Karpas-422 (cell line): ENCODE measurements at regions not wholly inside any gene's neighbourhood (a gene's known extent, or its start where the extent isn't known, plus 50 kb on each side); places are given as distances from the start of the nearest gene placed in this dataset.

Source experiments
- DNase-seq: peaks from one replicate; pipeline ENCODE4 v3.0.0-alpha.2; 2015
- H2AFZ ChIP-seq: fragments of 200-600 bp; sonication (generic); 2 replicates; pipeline ENCODE4 v1.6.1; 2014; ENCODE audit warnings: antibody characterized with exemption, low read length, mixed read lengths
- H3K27ac ChIP-seq: fragments of 200-600 bp; sonication (generic); 2 replicates; pipeline ENCODE4 v1.5.1; 2014; ENCODE audit warnings: mild to moderate bottlenecking, low read length, moderate library complexity
- H3K27me3 ChIP-seq: fragments of 200-600 bp; sonication (generic); 2 replicates; pipeline ENCODE4 v1.6.1; 2014; ENCODE audit warnings: low read length, mixed read lengths
- H3K36me3 ChIP-seq: fragments of 200-600 bp; sonication (generic); 2 replicates; pipeline ENCODE4 v1.6.1; 2014; ENCODE audit warnings: low read length, mixed read lengths; ENCODE audit not compliant: insufficient read depth
- H3K4me1 ChIP-seq: fragments of 200-600 bp; sonication (generic); 2 replicates; pipeline ENCODE4 v1.6.1; 2014; ENCODE audit warnings: mild to moderate bottlenecking, low read length, mixed read lengths
- H3K4me2 ChIP-seq: fragments of 200-600 bp; sonication (generic); 2 replicates; pipeline ENCODE4 v1.6.1; 2014; ENCODE audit warnings: low read length, low read depth, mild to moderate bottlenecking; ENCODE audit not compliant: poor library complexity, severe bottlenecking
- H3K4me3 ChIP-seq: fragments of 200-600 bp; sonication (generic); 2 replicates; pipeline ENCODE4 v1.5.1; 2014; ENCODE audit warnings: mild to moderate bottlenecking, antibody characterized with exemption, low read length, mixed read lengths
- H3K79me2 ChIP-seq: fragments of 200-600 bp; sonication (generic); 2 replicates; pipeline ENCODE4 v1.6.1; 2014; ENCODE audit warnings: mild to moderate bottlenecking, low read length, mixed read lengths
- H3K9ac ChIP-seq: fragments of 200-600 bp; sonication (generic); 2 replicates; pipeline ENCODE4 v1.6.0; 2014; ENCODE audit warnings: low read length
- H3K9me2 ChIP-seq: fragments of 200-600 bp; sonication (generic), shearing (Covaris generic); replicated peaks from 2 replicates; pipeline ENCODE4 v1.6.0; 2014; ENCODE audit warnings: mild to moderate bottlenecking, low read length, moderate library complexity; ENCODE audit not compliant: insufficient read depth
- H3K9me3 ChIP-seq: fragments of 300-700, 200-600 bp; sonication (generic); 2 replicates; pipeline ENCODE4 v1.6.1; 2014; ENCODE audit warnings: low read length, mixed read lengths
- H4K20me1 ChIP-seq: fragments of 200-600 bp; sonication (generic); 2 replicates; pipeline ENCODE4 v1.6.1; 2014; ENCODE audit warnings: mild to moderate bottlenecking, antibody characterized with exemption, low read length, low read depth; ENCODE audit not compliant: insufficient read depth

DNA sequence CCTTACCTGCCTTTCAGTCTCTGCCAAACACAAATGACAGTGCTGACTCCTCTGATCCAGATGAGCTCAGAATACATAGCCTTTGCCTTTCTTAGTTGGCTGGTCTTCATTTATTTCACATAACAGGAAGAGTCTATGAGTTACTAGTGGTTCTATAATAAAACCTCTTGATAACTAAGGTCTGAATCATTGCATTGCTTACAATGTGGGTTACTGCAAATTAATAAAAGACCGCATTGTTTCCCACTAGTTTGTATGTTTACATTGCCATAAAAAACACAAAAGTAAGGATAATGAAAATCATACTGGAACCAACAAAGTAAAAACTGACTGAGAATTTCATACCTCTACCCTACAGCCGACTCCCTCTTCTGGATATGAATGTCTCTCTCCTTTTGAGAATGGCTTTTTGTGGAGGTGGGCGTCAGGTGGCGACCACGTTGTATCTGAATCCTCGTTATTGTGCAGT, 62.0 kb upstream of the AKR1E2 start:
- Histone ChIP-seq H3K79me2 (no peaks in the 10 kb centered on the region), H3K4me2 (no peak overlapping the region), H4K20me1 (no peaks in the 10 kb centered on the region), H3K9me3 (no peaks in the 10 kb centered on the region), H3K9me2 (no peaks in the 10 kb centered on the region), H3K4me1 (no peaks in the 10 kb centered on the region), H3K9ac (no peak overlapping the region), H2AFZ (no peak overlapping the region), H3K27ac (no peak overlapping the region), H3K4me3 (no peak overlapping the region), H3K27me3 (no peaks in the 10 kb centered on the region), H3K36me3 (no peaks in the 10 kb centered on the region)
- no peak for DNase-seq

DNA sequence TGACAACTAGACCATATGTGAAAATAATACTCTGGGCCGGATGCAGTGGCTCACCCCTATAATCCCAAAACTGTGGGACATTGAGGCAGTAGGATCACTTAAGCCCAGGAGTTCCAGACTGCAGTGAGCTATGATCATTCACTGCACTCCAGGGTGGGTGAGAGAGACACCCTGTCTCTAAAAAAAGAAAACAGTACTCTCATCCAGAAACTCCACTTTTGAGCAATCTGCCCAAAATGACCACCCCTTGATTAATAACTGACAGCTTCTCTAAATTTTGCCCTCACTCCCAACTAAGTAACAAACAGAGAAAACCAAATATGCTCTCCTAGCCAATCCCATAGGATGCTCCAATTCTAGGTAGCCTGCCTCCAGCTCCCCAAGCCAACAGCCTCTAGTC, 62.5 kb upstream of the AKR1E2 start:
- no peak overlapping the region for H2AFZ ChIP-seq
- no peak for DNase-seq
- no peaks in the 10 kb centered on the region for H4K20me1 ChIP-seq
- no peaks in the 10 kb centered on the region for H3K79me2 ChIP-seq
- no peaks in the 10 kb centered on the region for H3K36me3 ChIP-seq
- no peak overlapping the region for H3K4me3 ChIP-seq
- no peak overlapping the region for H3K27ac ChIP-seq
- H3K9me2 ChIP-seq = no peaks in the 10 kb centered on the region
- H3K4me2 ChIP-seq = no peak overlapping the region
- no peak overlapping the region for H3K9ac ChIP-seq
- no peaks in the 10 kb centered on the region for H3K27me3 ChIP-seq
- H3K4me1 ChIP-seq = no peaks in the 10 kb centered on the region
- no peaks in the 10 kb centered on the region for H3K9me3 ChIP-seq

- no peaks in the 10 kb centered on the region for H3K9me3 ChIP-seq
- no peak overlapping the region for H3K27ac ChIP-seq
- H3K79me2 ChIP-seq = no peaks in the 10 kb centered on the region
- no peaks in the 10 kb centered on the region for H3K27me3 ChIP-seq
- no peaks in the 10 kb centered on the region for H4K20me1 ChIP-seq
- no peak overlapping the region for H3K4me2 ChIP-seq
- no peak overlapping the region for H3K9ac ChIP-seq
- DNase-seq = no peak
- no peaks in the 10 kb centered on the region for H3K4me1 ChIP-seq
- H3K4me3 ChIP-seq = no peak overlapping the region
- no peak overlapping the region for H2AFZ ChIP-seq
- H3K36me3 ChIP-seq = no peaks in the 10 kb centered on the region
- H3K9me2 ChIP-seq = no peaks in the 10 kb centered on the region
These were observed 67.8 kb upstream of the AKR1E2 start for GRCh38 chr10:4758256-4758655.

DNA sequence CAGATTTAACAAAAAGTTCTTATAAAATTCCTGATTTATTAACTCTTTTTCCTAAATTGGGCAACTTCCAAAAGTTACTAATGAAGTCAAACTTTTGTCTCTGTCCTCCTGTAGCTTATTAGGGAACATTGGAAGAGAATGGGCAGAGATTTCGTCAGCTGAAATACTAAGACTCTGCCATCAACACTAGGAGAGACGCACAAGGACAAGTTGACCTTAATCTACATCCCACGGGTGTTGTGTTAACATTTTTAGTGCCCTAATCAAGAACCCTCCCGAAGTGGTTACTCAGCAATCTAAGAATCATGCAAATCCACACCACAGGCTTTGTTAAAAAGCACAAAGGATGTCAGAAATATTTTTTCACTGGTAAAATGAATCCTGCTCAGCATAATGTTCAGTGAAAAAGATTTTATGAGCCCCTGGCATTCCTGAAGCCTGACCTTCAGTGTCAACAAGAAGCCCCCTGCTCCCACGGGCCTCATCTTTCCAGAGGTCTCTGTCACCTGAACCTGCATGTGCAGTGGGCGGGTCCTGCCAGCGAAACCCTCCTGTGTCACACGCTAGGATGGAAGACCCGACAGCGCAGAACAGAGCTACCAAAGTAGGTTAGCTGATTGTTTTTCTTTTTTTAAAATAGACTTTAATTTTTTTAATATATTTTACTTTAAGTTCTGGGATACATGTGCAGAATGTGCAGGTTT, 70.6 kb upstream of the AKR1E2 start:
- DNase-seq = no peak
- Histone ChIP-seq H3K9me2 (no peaks in the 10 kb centered on the region), H3K4me2 (no peak overlapping the region), H3K4me3 (no peak overlapping the region), H3K36me3 (no peaks in the 10 kb centered on the region), H3K27me3 (no peaks in the 10 kb centered on the region), H3K27ac (no peak overlapping the region), H3K4me1 (no peaks in the 10 kb centered on the region), H4K20me1 (no peaks in the 10 kb centered on the region), H3K9me3 (no peaks in the 10 kb centered on the region), H2AFZ (no peak overlapping the region), H3K79me2 (no peaks in the 10 kb centered on the region), H3K9ac (no peak overlapping the region)

DNA sequence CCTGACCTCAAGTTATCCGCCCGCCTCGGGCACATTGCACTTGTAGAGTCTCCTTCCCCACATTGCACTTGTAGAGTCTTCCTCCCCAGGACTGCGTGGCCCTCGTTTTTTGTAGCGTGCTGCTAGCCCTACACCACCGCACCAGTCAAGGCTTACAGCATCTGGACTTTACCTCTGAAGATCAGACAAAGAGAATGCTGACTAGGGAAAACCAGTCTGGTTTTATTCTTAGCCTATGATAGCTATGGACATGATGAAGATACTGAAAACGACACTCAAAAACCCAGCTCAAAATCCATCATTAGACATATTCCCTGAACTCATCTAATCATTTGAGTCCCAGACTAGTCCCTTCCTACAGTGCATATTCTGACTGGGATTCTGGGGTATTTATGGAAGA, 71.9 kb upstream of the AKR1E2 start:
- Histone ChIP-seq H3K9me3 (no peaks in the 10 kb centered on the region), H2AFZ (no peak overlapping the region), H3K27me3 (no peaks in the 10 kb centered on the region), H3K79me2 (no peaks in the 10 kb centered on the region), H3K4me3 (no peak overlapping the region), H3K27ac (no peak overlapping the region), H3K4me2 (no peak overlapping the region), H3K9ac (no peak overlapping the region), H3K9me2 (no peaks in the 10 kb centered on the region), H3K4me1 (no peaks in the 10 kb centered on the region), H4K20me1 (no peaks in the 10 kb centered on the region), H3K36me3 (no peaks in the 10 kb centered on the region)
- DNase-seq = no peak

GRCh38 chr10:4751211-4751610, 74.8 kb upstream of the AKR1E2 start:
- H3K9me2 ChIP-seq = no peaks in the 10 kb centered on the region
- no peaks in the 10 kb centered on the region for H4K20me1 ChIP-seq
- H3K27ac ChIP-seq = no peak overlapping the region
- no peaks in the 10 kb centered on the region for H3K79me2 ChIP-seq
- no peak overlapping the region for H3K9ac ChIP-seq
- no peaks in the 10 kb centered on the region for H3K27me3 ChIP-seq
- no peaks in the 10 kb centered on the region for H3K4me1 ChIP-seq
- H3K9me3 ChIP-seq = no peaks in the 10 kb centered on the region
- H3K4me2 ChIP-seq = no peak overlapping the region
- no peak overlapping the region for H3K4me3 ChIP-seq
- H3K36me3 ChIP-seq = no peaks in the 10 kb centered on the region
- no peak overlapping the region for H2AFZ ChIP-seq
- DNase-seq = no peak

DNA sequence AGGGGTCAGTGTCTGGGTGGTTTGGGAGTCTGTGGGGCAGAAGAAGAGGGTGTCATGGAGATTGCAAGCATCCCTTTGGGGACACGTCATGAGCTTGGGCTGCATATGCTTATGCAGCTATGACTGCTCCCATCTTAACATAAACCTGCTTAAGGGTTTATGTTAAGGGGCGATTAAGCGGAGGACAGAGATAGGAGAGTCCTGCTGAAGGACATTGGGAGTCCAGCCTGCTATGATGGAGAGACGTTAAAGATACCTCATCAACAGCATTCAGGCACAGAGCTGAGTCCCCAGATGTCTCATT, 76.8 kb upstream of the AKR1E2 start:
- Histone ChIP-seq H3K9me2 (no peaks in the 10 kb centered on the region), H3K4me1 (no peaks in the 10 kb centered on the region), H3K27ac (no peak overlapping the region), H3K4me2 (no peak overlapping the region), H3K9ac (no peak overlapping the region), H2AFZ (no peak overlapping the region), H3K79me2 (no peaks in the 10 kb centered on the region), H3K27me3 (no peaks in the 10 kb centered on the region), H3K9me3 (no peaks in the 10 kb centered on the region), H3K4me3 (no peak overlapping the region), H4K20me1 (no peaks in the 10 kb centered on the region), H3K36me3 (no peaks in the 10 kb centered on the region)
- no peak for DNase-seq

DNA sequence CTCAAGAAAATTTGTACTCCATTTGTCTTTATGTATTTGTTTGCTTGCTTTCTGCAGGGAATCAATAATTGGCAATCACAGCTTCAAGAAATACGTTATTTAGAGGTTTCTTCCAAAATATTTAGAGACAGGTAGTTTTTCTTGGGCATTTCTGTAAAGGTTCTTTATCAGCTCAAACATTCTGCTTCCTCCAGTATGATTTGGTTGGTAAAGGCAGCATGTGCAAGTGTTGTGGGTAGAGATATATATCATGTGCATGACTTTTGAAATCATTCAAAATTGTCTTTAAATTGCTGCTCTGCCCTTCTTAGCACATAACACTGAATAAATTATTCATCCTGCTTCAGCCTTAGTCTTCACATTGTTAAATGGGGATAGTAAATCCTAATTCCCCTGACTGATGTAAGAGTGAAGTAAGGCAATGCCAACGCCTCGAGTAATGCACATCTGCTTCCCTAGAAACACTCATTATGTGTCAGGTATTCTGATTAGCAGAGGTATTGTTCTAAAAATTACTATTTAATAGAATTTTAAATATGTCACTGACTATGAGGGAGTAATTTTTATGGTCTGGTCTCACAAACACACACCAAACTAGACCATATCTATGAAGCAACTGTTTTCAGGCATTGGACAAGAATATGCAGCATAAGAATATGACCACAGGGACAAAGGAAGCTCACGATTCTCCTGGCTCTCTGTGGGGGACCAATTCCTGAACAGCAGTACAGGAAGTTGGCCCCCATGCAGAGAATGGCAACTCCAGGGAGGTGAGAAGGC, 77.3 kb upstream of the AKR1E2 start:
- Histone ChIP-seq H4K20me1 (no peaks in the 10 kb centered on the region), H3K9me3 (no peaks in the 10 kb centered on the region), H3K4me3 (no peak overlapping the region), H3K36me3 (no peaks in the 10 kb centered on the region), H3K79me2 (no peaks in the 10 kb centered on the region), H3K9ac (no peak overlapping the region), H2AFZ (no peak overlapping the region), H3K9me2 (no peaks in the 10 kb centered on the region), H3K27me3 (no peaks in the 10 kb centered on the region), H3K4me1 (no peaks in the 10 kb centered on the region), H3K27ac (no peak overlapping the region), H3K4me2 (no peak overlapping the region)
- no peak for DNase-seq
